Esophagus squamous epithelium (tissue), 4 donors: ENCODE measurements at regions not wholly inside any gene's neighbourhood (a gene's known extent, or its start where the extent isn't known, plus 50 kb on each side); places are given as distances from the start of the nearest gene placed in this dataset.

Experiments used
- POLR2A ChIP-seq, 4 donors: fragments of 450-650 bp; IDR thresholded peaks; one replicate each; pipeline ENCODE4 v1.6.1; 2017; ENCODE audit warnings: antibody characterized with exemption in 4 of 4, mild to moderate bottlenecking in 4 of 4, moderate library complexity in 3 of 4
- TF ChIP-seq, protein P1 (sequence below), 6 experiments: fragments of 450-650 bp in 4 of 6; fragments of 200-600 bp in 2 of 6; sonication (generic) in 2 of 6; IDR thresholded peaks; one replicate each; pipeline ENCODE4 v1.5.1; 2016 to 2019; ENCODE audit warnings: antibody characterized with exemption in 6 of 6, mild to moderate bottlenecking in 4 of 6, moderate library complexity in 4 of 6

DNA sequence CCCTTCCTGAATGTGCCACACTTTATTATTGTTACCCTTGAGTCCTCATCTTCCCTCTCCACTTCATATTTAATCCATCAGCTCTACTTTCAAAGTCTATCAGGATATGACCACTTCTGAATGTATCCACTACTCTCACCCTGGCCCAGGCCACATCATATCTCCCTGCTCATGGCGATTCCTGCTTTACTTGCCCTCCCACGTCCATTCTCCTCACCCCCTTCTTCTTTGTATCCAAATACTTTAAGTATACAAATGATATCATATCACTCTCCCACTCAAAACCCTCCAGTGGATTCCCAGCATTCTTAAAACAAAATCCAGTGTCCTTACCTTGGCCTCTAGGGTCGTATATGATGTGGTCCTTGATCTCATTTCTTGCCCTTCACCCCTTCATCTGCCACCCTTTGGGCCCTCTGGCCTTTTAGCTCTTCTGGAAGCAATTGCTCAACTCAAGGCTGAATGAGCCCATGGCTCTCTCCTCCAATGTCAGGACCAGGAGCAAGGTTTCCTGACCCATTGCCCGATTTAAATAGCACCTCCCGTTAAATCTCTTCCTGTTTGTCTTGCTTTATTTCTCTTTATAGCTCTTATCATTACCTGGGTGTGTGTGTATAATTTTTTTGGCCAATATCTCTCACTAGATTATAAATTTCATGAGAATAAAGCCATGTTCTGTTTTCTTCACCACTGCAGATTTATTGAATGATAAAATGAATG is 205.9 kb upstream of the ECI2 start:
- TF ChIP-seq, protein P1, sequence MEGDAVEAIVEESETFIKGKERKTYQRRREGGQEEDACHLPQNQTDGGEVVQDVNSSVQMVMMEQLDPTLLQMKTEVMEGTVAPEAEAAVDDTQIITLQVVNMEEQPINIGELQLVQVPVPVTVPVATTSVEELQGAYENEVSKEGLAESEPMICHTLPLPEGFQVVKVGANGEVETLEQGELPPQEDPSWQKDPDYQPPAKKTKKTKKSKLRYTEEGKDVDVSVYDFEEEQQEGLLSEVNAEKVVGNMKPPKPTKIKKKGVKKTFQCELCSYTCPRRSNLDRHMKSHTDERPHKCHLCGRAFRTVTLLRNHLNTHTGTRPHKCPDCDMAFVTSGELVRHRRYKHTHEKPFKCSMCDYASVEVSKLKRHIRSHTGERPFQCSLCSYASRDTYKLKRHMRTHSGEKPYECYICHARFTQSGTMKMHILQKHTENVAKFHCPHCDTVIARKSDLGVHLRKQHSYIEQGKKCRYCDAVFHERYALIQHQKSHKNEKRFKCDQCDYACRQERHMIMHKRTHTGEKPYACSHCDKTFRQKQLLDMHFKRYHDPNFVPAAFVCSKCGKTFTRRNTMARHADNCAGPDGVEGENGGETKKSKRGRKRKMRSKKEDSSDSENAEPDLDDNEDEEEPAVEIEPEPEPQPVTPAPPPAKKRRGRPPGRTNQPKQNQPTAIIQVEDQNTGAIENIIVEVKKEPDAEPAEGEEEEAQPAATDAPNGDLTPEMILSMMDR (IDR thresholded peaks at IDR 0.05), result no peak
- no peak for TF ChIP-seq POLR2A (IDR thresholded peaks at IDR 0.05)
